ENCODE measurements at regions not wholly inside any gene's neighbourhood (a gene's known extent, or its start where the extent isn't known, plus 50 kb on each side); places are given as distances from the start of the nearest gene placed in this dataset.
"Not testable (repeated sequence)": the region's sequence is repeated elsewhere in the genome, so short reads cannot be mapped to it uniquely, and the experiment has no call there.

DNA sequence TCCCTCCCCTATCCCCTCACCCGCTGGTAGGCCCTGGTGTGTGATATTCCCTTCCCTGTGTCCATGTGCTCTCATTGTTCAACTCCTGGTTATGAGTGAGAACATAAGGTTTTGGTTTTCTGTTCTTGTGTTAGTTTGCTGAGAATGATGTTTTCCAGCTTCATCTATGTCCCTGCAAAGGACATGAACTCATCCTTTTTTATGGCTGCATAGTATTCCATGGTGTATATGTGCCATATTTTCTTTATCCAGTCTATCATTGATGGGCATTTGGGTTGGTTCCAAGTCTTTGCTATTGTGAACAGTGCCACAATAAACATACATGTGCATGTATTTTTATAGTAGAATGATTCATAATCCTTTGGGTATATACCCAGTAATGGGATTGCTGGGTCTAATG is 217.8 kb downstream of the TLE3 start:
- TF ChIP-seq, protein P1, sequence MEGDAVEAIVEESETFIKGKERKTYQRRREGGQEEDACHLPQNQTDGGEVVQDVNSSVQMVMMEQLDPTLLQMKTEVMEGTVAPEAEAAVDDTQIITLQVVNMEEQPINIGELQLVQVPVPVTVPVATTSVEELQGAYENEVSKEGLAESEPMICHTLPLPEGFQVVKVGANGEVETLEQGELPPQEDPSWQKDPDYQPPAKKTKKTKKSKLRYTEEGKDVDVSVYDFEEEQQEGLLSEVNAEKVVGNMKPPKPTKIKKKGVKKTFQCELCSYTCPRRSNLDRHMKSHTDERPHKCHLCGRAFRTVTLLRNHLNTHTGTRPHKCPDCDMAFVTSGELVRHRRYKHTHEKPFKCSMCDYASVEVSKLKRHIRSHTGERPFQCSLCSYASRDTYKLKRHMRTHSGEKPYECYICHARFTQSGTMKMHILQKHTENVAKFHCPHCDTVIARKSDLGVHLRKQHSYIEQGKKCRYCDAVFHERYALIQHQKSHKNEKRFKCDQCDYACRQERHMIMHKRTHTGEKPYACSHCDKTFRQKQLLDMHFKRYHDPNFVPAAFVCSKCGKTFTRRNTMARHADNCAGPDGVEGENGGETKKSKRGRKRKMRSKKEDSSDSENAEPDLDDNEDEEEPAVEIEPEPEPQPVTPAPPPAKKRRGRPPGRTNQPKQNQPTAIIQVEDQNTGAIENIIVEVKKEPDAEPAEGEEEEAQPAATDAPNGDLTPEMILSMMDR (IDR thresholded peaks at IDR 0.05), result not testable (repeated sequence)
- TF ChIP-seq POLR2A (IDR thresholded peaks at IDR 0.05), result not testable (repeated sequence)

Measured in vagina (tissue), 2 donors.